CD4-positive, CD25-positive, alpha-beta regulatory T cell (primary cell): ENCODE measurements at regions not wholly inside any gene's neighbourhood (a gene's known extent, or its start where the extent isn't known, plus 50 kb on each side); places are given as distances from the start of the nearest gene placed in this dataset.
A peak's percentile ranks its signal among the peaks of the same experiment; 100 is the strongest.
"Not testable (repeated sequence)": the region's sequence is repeated elsewhere in the genome, so short reads cannot be mapped to it uniquely, and the experiment has no call there.

Experiments
- ATAC-seq, 2 donors: fragments of 150-1000 bp; cut with Tn5 transposase; one replicate each; pipeline ENCODE4 v1.10.0; 2021; ENCODE audit warnings: low read depth in 2 of 2, moderate number of reproducible peaks in 2 of 2, moderate library complexity in 1 of 2
- DNase-seq, 3 donors: peaks; one replicate each; pipeline versions ENCODE4 v3.0.0 to v3.0.0-alpha.2; 2012 to 2022; ENCODE audit warnings: mixed read lengths in 1 of 3
- H3K27ac ChIP-seq: one replicate; pipeline ENCODE4 v1.7.0; 2013; ENCODE audit warnings: mild to moderate bottlenecking, low read length; ENCODE audit not compliant: insufficient read depth, poor library complexity, severe bottlenecking
- H3K27me3 ChIP-seq: one replicate; pipeline ENCODE4 v1.7.0; 2013; ENCODE audit warnings: low read length; ENCODE audit not compliant: control insufficient read depth, insufficient read depth
- H3K36me3 ChIP-seq: one replicate; pipeline ENCODE4 v1.7.0; 2013; ENCODE audit warnings: mild to moderate bottlenecking, low read length, moderate library complexity; ENCODE audit not compliant: control insufficient read depth, insufficient read depth
- H3K4me1 ChIP-seq: 2 replicates; pipeline ENCODE4 v1.7.0; 2013; ENCODE audit warnings: mild to moderate bottlenecking, low read length; ENCODE audit not compliant: insufficient read depth, control insufficient read depth, poor library complexity, severe bottlenecking
- H3K4me3 ChIP-seq: one replicate; pipeline ENCODE4 v1.7.0; 2013; ENCODE audit warnings: low read depth, mild to moderate bottlenecking, low read length, moderate library complexity
- H3K9me3 ChIP-seq, 2 experiments: 1 replicate in 1 of 2; 2 replicates in 1 of 2; pipeline ENCODE4 v1.7.0; 2013; ENCODE audit warnings: low read length in 2 of 2, mild to moderate bottlenecking in 1 of 2, moderate library complexity in 1 of 2; ENCODE audit not compliant: control insufficient read depth in 2 of 2
- H3K27ac Mint-ChIP-seq, 3 donors: one replicate each; pipeline ENCODE4 v1.8.0; 2020 to 2022; ENCODE audit warnings: mild to moderate bottlenecking in 3 of 3, mixed read lengths in 3 of 3, moderate library complexity in 2 of 3
- H3K27me3 Mint-ChIP-seq: one replicate; pipeline ENCODE4 v1.8.0; 2022; ENCODE audit warnings: mild to moderate bottlenecking, mixed read lengths
- H3K36me3 Mint-ChIP-seq: one replicate; pipeline ENCODE4 v1.8.0; 2020; ENCODE audit warnings: mixed read lengths
- H3K4me1 Mint-ChIP-seq, 4 donors: one replicate each; pipeline ENCODE4 v1.8.0; 2020 to 2022; ENCODE audit warnings: mixed read lengths in 4 of 4, mild to moderate bottlenecking in 1 of 4
- H3K4me3 Mint-ChIP-seq, 4 donors: one replicate each; pipeline ENCODE4 v1.8.0; 2020 to 2022; ENCODE audit warnings: mild to moderate bottlenecking in 4 of 4, mixed read lengths in 4 of 4, moderate library complexity in 3 of 4
- H3K9me3 Mint-ChIP-seq, 7 donors: one replicate each; pipeline ENCODE4 v1.8.0; 2020 to 2022; ENCODE audit warnings: mixed read lengths in 7 of 7, mild to moderate bottlenecking in 3 of 7, moderate library complexity in 2 of 7

GRCh38 chr4:18421519-18421918, 400.0 kb upstream of the LCORL start:
- Mint-ChIP-seq H3K36me3 (no peaks in the 10 kb centered on the region), H3K27me3 (no peaks in the 10 kb centered on the region), H3K4me1 (no peaks in the 10 kb centered on the region), H3K27ac (no peak overlapping the region), H3K9me3 (peaks cover 0 to 7% (median 1%) of the 10 kb centered on the region in 7 donors), H3K4me3 (no peak overlapping the region)
- DNase-seq (no peak), ATAC-seq (no peak)
- Histone ChIP-seq H3K4me1 (no peaks in the 10 kb centered on the region), H3K27ac (no peak overlapping the region), H3K4me3 (no peak overlapping the region), H3K27me3 (no peaks in the 10 kb centered on the region), H3K36me3 (no peaks in the 10 kb centered on the region), H3K9me3 (no peaks in the 10 kb centered on the region)

- no peaks in the 10 kb centered on the region for H3K27me3 ChIP-seq
- DNase-seq (no peak), ATAC-seq (no peak)
- H3K27ac ChIP-seq: no peak overlapping the region
- H3K4me3 ChIP-seq: no peak overlapping the region
- H3K4me1 ChIP-seq: no peaks in the 10 kb centered on the region
- Mint-ChIP-seq H3K4me1 (no peaks in the 10 kb centered on the region), H3K9me3 (peaks cover 0 to 6% (median 1%) of the 10 kb centered on the region in 7 donors), H3K36me3 (no peaks in the 10 kb centered on the region), H3K27ac (no peak overlapping the region), H3K27me3 (no peaks in the 10 kb centered on the region), H3K4me3 (no peak overlapping the region)
- H3K9me3 ChIP-seq: no peaks in the 10 kb centered on the region
- H3K36me3 ChIP-seq: no peaks in the 10 kb centered on the region
These were observed 398.2 kb upstream of the LCORL start for GRCh38 chr4:18419780-18420179.

- H3K36me3 ChIP-seq, H3K27me3 Mint-ChIP-seq, DNase-seq, H3K4me1 Mint-ChIP-seq, H3K27ac ChIP-seq, H3K4me3 ChIP-seq, H3K9me3 ChIP-seq, H3K27ac Mint-ChIP-seq, H3K27me3 ChIP-seq, H3K36me3 Mint-ChIP-seq, H3K4me1 ChIP-seq, ATAC-seq: not testable (repeated sequence)
- Mint-ChIP-seq H3K4me3 (peak overlapping the region in 1 of 4 donors; percentile 61), H3K9me3 (peaks cover 0 to 10% (median 1%) of the 10 kb centered on the region in 7 donors)
These were observed 396.8 kb upstream of the LCORL start for GRCh38 chr4:18418195-18418898.

DNA sequence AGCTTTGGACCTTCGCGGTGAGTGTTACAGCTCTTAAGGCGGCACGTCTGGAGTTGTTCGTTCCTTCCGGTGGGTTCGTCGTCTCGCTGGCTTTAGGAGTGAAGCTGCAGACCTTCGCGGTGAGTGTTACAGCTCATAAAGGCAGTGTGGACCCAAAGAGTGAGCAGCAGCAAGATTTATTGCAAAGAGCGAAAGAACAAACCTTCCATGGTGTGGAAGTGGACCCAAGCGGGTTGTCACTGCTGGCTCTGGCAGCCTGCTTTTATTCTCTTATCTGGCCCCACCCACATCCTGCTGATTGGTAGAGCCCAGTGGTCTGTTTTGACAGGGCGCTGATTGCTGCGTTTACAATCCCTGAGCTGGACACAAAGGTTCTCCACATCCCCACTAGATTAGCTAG, 396.1 kb upstream of the LCORL start:
- not testable (repeated sequence) for H3K27me3 ChIP-seq, H3K9me3 ChIP-seq, H3K4me3 Mint-ChIP-seq, H3K36me3 ChIP-seq, ATAC-seq, H3K36me3 Mint-ChIP-seq, H3K4me1 Mint-ChIP-seq, H3K4me1 ChIP-seq, H3K27ac Mint-ChIP-seq, H3K27me3 Mint-ChIP-seq, DNase-seq, H3K4me3 ChIP-seq, H3K27ac ChIP-seq
- peaks cover 0 to 10% (median 0%) of the 10 kb centered on the region in 7 donors for H3K9me3 Mint-ChIP-seq

- H3K4me1 Mint-ChIP-seq: peaks cover 0 to 4% (median 0%) of the 10 kb centered on the region in 4 donors
- H3K4me3 Mint-ChIP-seq: no peak overlapping the region
- Histone ChIP-seq H3K27me3 (no peaks in the 10 kb centered on the region), H3K9me3 (no peaks in the 10 kb centered on the region), H3K4me3 (no peak overlapping the region), H3K27ac (no peak overlapping the region), H3K4me1 (no peaks in the 10 kb centered on the region), H3K36me3 (no peaks in the 10 kb centered on the region)
- H3K27me3 Mint-ChIP-seq: no peaks in the 10 kb centered on the region
- peaks cover 0 to 4% (median 0%) of the 10 kb centered on the region in 7 donors for H3K9me3 Mint-ChIP-seq
- no peak overlapping the region for H3K27ac Mint-ChIP-seq
- no peak for ATAC-seq
- DNase-seq: no peak
- no peaks in the 10 kb centered on the region for H3K36me3 Mint-ChIP-seq
These were observed 384.7 kb upstream of the LCORL start for GRCh38 chr4:18406264-18406663.

GRCh38 chr4:18405054-18405453, 383.5 kb upstream of the LCORL start:
- no peaks in the 10 kb centered on the region for H3K27me3 ChIP-seq
- no peaks in the 10 kb centered on the region for H3K36me3 ChIP-seq
- H3K27ac Mint-ChIP-seq: no peak overlapping the region
- H3K4me3 Mint-ChIP-seq: peak overlapping the region in 1 of 4 donors; percentile 44
- no peaks in the 10 kb centered on the region for H3K4me1 ChIP-seq
- H3K4me1 Mint-ChIP-seq: peaks cover 0 to 4% (median 0%) of the 10 kb centered on the region in 4 donors
- ATAC-seq (no peak), DNase-seq (no peak)
- no peaks in the 10 kb centered on the region for H3K36me3 Mint-ChIP-seq
- no peak overlapping the region for H3K4me3 ChIP-seq
- peaks cover 0 to 1% (median 0%) of the 10 kb centered on the region in 7 donors for H3K9me3 Mint-ChIP-seq
- no peak overlapping the region for H3K27ac ChIP-seq
- no peaks in the 10 kb centered on the region for H3K27me3 Mint-ChIP-seq
- H3K9me3 ChIP-seq: no peaks in the 10 kb centered on the region

DNA sequence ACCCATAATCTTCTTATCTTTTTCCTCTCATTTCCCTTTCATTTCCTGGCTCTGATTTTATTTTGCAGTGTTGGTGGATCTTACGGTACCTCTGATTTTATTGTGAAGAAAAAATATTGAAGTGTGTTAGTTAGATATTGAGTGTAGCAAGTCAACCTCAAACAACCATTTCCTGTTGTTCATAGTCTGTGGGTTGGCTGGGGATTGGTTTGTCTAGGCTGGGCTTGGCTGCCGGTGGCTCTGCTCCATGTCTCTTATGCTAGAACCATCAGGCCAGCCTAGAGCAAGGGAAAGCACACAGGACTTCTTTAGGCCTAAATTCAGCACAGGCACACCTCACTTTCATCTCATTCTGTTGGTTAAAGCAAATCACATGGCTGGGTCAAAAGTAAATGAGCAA, 383.1 kb upstream of the LCORL start:
- ATAC-seq (no peak), DNase-seq (no peak)
- H3K4me1 Mint-ChIP-seq: peaks cover 0 to 4% (median 0%) of the 10 kb centered on the region in 4 donors
- no peaks in the 10 kb centered on the region for H3K36me3 Mint-ChIP-seq
- Histone ChIP-seq H3K27me3 (no peaks in the 10 kb centered on the region), H3K4me3 (no peak overlapping the region), H3K27ac (no peak overlapping the region), H3K9me3 (no peaks in the 10 kb centered on the region), H3K4me1 (no peaks in the 10 kb centered on the region), H3K36me3 (no peaks in the 10 kb centered on the region)
- H3K4me3 Mint-ChIP-seq: peak overlapping the region in 1 of 4 donors; percentile 44
- no peaks in the 10 kb centered on the region for H3K27me3 Mint-ChIP-seq
- H3K27ac Mint-ChIP-seq: no peak overlapping the region
- peaks cover 0 to 1% (median 0%) of the 10 kb centered on the region in 7 donors for H3K9me3 Mint-ChIP-seq

GRCh38 chr4:18403327-18403726, 381.8 kb upstream of the LCORL start:
- Mint-ChIP-seq H3K9me3 (peaks cover 0 to 1% (median 0%) of the 10 kb centered on the region in 7 donors), H3K27me3 (peaks cover 4% of the 10 kb centered on the region), H3K36me3 (no peaks in the 10 kb centered on the region), H3K4me3 (no peak overlapping the region), H3K27ac (no peak overlapping the region), H3K4me1 (peaks cover 0 to 4% (median 0%) of the 10 kb centered on the region in 4 donors)
- no peaks in the 10 kb centered on the region for H3K4me1 ChIP-seq
- H3K4me3 ChIP-seq: no peak overlapping the region
- H3K36me3 ChIP-seq: no peaks in the 10 kb centered on the region
- no peak for DNase-seq
- H3K27me3 ChIP-seq: no peaks in the 10 kb centered on the region
- no peaks in the 10 kb centered on the region for H3K9me3 ChIP-seq
- no peak overlapping the region for H3K27ac ChIP-seq
- ATAC-seq: no peak
